ENCODE measurements at regions not wholly inside any gene's neighbourhood (a gene's known extent, or its start where the extent isn't known, plus 50 kb on each side); places are given as distances from the start of the nearest gene placed in this dataset.

DNA sequence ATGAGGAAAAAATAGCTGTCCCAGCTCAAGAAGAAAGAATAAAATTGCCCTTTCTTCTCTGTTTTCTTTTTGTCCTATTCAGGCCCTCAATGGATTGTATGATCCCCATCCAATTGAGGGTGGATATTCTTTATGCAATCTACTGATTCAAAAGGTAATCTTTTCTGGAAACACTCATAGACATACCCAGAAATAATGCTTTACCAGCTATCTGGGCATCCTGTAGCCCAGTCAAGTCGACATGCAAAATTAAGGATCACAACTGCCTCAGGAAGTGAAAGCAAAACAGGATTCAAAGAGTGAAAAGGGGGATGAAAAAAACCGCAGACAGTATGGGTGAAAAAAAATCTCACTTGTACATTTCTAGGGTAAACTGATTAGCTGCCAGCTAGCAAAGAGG, 410.1 kb downstream of the TBC1D32 start:
- no peak for DNase-seq

DNA sequence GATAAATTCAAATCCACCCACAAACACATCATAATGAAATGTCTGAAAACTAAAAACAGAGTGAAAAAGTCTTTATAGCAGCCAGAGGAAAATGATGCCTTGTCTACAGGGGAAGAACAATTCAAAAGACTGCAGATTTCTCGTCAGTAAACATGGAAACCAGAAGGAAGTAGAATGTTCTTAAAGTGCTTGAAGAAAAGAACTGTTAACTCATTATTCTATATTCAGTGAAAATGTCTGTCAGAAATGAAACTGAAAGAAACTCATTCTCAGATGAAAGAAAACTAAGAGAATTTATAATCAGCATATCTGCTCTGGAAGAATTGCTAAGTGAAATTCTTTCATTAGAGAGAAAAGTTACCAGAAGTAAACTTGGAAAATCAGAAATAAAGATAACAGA, 416.1 kb downstream of the TBC1D32 start:
- Histone ChIP-seq H3K36me3 (no peaks in the 10 kb centered on the region), H3K4me3 (no peak overlapping the region), H3K27ac (no peak overlapping the region), H3K27me3 (no peaks in the 10 kb centered on the region), H3K9me3 (no peaks in the 10 kb centered on the region), H3K4me1 (no peaks in the 10 kb centered on the region)
- DNase-seq: no peak
- TF ChIP-seq, protein P1, sequence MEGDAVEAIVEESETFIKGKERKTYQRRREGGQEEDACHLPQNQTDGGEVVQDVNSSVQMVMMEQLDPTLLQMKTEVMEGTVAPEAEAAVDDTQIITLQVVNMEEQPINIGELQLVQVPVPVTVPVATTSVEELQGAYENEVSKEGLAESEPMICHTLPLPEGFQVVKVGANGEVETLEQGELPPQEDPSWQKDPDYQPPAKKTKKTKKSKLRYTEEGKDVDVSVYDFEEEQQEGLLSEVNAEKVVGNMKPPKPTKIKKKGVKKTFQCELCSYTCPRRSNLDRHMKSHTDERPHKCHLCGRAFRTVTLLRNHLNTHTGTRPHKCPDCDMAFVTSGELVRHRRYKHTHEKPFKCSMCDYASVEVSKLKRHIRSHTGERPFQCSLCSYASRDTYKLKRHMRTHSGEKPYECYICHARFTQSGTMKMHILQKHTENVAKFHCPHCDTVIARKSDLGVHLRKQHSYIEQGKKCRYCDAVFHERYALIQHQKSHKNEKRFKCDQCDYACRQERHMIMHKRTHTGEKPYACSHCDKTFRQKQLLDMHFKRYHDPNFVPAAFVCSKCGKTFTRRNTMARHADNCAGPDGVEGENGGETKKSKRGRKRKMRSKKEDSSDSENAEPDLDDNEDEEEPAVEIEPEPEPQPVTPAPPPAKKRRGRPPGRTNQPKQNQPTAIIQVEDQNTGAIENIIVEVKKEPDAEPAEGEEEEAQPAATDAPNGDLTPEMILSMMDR (IDR thresholded peaks at IDR 0.05): no peak

More for the DNA sequence above, 410.1 kb downstream of the TBC1D32 start:
- Histone ChIP-seq H3K27me3 (no peaks in the 10 kb centered on the region), H3K4me1 (no peaks in the 10 kb centered on the region), H3K4me3 (no peak overlapping the region), H3K9me3 (no peaks in the 10 kb centered on the region), H3K27ac (no peak overlapping the region), H3K36me3 (no peaks in the 10 kb centered on the region)
- TF ChIP-seq, protein P1 (IDR thresholded peaks at IDR 0.05): no peak
- TF ChIP-seq POLR2A (IDR thresholded peaks at IDR 0.05): no peak

DNA sequence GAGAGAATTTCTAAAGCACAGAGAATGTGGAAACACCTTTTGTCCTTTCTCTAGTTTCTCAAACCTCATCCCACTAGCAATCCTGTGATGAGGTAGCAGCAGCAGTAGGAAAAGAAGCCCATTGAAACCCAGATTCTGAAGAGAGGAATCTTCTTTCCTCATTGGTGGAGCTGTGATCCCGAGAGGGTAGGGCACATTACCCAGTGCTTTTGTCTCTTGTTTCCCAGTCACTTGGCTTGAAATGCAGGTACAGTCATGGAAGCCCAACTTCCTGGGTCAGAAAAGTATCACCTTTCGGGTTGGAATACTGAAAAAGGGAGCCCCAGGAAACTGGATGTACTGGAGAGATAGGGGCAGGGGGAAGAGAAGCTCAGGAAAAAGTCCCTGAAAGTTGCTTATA, 417.4 kb downstream of the TBC1D32 start:
- TF ChIP-seq POLR2A (IDR thresholded peaks at IDR 0.05): no peak
- TF ChIP-seq, protein P1 (IDR thresholded peaks at IDR 0.05): no peak

DNA sequence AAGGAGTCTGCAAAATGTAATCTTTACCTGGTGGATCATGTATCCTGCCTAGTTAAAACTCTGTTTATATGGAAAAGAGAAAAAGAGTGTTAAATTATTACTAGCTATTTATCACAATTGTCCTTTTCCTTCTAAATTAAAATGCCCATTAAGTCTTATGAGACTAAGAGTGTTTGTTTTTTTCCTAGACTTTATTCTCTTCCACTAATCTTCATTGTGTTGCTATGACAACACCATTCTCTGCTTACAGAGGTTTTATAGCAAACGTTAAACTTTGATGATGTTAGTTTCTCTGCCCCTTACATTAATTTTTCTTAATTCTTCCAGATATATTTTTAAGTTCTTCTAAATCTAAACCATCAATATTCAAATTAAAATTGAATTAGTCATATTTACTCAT, 420.8 kb downstream of the TBC1D32 start:
- Histone ChIP-seq H3K4me3 (no peak overlapping the region), H3K9me3 (no peaks in the 10 kb centered on the region), H3K27ac (no peak overlapping the region), H3K4me1 (no peaks in the 10 kb centered on the region), H3K27me3 (no peaks in the 10 kb centered on the region), H3K36me3 (no peaks in the 10 kb centered on the region)
- no peak for DNase-seq
- TF ChIP-seq, protein P1 (IDR thresholded peaks at IDR 0.05): no peak
- TF ChIP-seq POLR2A (IDR thresholded peaks at IDR 0.05): no peak

More for the DNA sequence above, 417.4 kb downstream of the TBC1D32 start:
- Histone ChIP-seq H3K9me3 (no peaks in the 10 kb centered on the region), H3K4me1 (no peaks in the 10 kb centered on the region), H3K27me3 (no peaks in the 10 kb centered on the region), H3K4me3 (no peak overlapping the region), H3K36me3 (no peaks in the 10 kb centered on the region), H3K27ac (no peak overlapping the region)
- no peak for DNase-seq

DNA sequence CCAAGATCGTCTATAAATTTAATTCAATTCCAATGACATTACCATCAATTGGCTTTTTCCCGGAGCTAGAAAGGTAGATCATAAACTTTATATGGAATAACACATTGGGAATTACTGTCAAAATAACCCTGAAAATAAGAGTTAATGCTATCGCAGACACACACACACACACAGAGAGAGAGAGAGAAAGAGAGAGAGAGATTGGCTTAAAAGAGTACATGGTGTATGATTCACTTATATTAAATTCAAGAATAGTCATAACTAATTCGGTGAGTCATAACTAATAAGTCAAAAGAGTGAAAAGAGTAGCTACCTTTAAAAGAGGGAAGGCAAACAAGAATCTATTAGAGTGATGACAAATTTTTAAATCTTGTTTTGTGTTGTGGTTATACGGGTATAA, 425.5 kb downstream of the TBC1D32 start:
- no peaks in the 10 kb centered on the region for H3K27me3 ChIP-seq
- H3K4me3 ChIP-seq: no peak overlapping the region
- no peak overlapping the region for H3K27ac ChIP-seq
- no peak for DNase-seq
- no peaks in the 10 kb centered on the region for H3K4me1 ChIP-seq
- no peaks in the 10 kb centered on the region for H3K9me3 ChIP-seq
- TF ChIP-seq, protein P1 (IDR thresholded peaks at IDR 0.05): no peak
- no peak for TF ChIP-seq POLR2A (IDR thresholded peaks at IDR 0.05)
- no peaks in the 10 kb centered on the region for H3K36me3 ChIP-seq

DNA sequence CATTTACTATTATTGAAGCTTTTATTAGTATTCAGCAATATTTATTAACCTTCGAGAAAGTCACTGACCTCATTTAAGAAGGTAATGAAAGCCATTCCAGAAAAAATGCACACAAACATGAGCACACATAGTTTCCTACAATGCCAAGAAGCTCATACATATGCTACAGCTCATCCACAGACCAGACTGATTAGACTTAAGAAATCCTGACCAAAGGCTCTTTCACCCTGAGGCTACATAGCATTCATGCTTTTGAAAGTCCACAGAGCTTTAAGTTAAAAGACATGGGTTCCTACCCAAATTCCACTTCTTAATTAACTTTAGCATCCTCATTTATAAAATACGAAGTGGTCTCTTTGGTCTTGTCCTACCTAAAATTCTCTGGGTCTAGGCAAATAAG, 430.4 kb downstream of the TBC1D32 start:
- no peak overlapping the region for H3K4me3 ChIP-seq
- H3K27me3 ChIP-seq: no peaks in the 10 kb centered on the region
- H3K4me1 ChIP-seq: no peaks in the 10 kb centered on the region
- H3K9me3 ChIP-seq: no peaks in the 10 kb centered on the region
- TF ChIP-seq, protein P1 (IDR thresholded peaks at IDR 0.05): no peak
- no peak for TF ChIP-seq POLR2A (IDR thresholded peaks at IDR 0.05)
- H3K36me3 ChIP-seq: no peaks in the 10 kb centered on the region
- no peak overlapping the region for H3K27ac ChIP-seq
- no peak for DNase-seq

Measured in Peyer's patch (tissue), 4 donors.